Activated CD8-positive, alpha-beta T cell treated with anti-CD3 and anti-CD28 coated beads for 36 hours (primary cell): ENCODE measurements at regions not wholly inside any gene's neighbourhood (a gene's known extent, or its start where the extent isn't known, plus 50 kb on each side); places are given as distances from the start of the nearest gene placed in this dataset.

Source experiments
- ATAC-seq: fragments of 200-7000 bp; cut with Tn5 transposase; one replicate; pipeline ENCODE4 v1.10.0; 2021; ENCODE audit warnings: mild to moderate bottlenecking, moderate library complexity
- CTCF ChIA-PET: fragments of 350-600 bp; sonication (Branson Sonifier 250); formaldehyde crosslinking; loops from one replicate; lab custom pipeline; 2021; ENCODE audit warnings: antibody characterized with exemption; lab: Charles Lee
- POLR2A ChIA-PET: fragments of 350-600 bp; sonication (Branson Sonifier 250); formaldehyde crosslinking; loops from one replicate; lab custom pipeline; 2021; ENCODE audit warnings: antibody characterized with exemption; lab: Charles Lee
- DNase-seq: peaks from one replicate; pipeline ENCODE4 v3.0.0-alpha.2; 2020
- H3K27ac Mint-ChIP-seq: one replicate; pipeline ENCODE4 v1.8.0; 2021; ENCODE audit warnings: mild to moderate bottlenecking, mixed read lengths
- H3K27me3 Mint-ChIP-seq: one replicate; pipeline ENCODE4 v1.8.0; 2021; ENCODE audit warnings: mixed read lengths
- H3K36me3 Mint-ChIP-seq: one replicate; pipeline ENCODE4 v1.8.0; 2021; ENCODE audit warnings: low read depth, mixed read lengths
- H3K4me1 Mint-ChIP-seq: one replicate; pipeline ENCODE4 v1.8.0; 2021; ENCODE audit warnings: low read depth, mixed read lengths
- H3K4me3 Mint-ChIP-seq: one replicate; pipeline ENCODE4 v1.8.0; 2021; ENCODE audit warnings: mild to moderate bottlenecking, moderate library complexity, mixed read lengths
- H3K9me3 Mint-ChIP-seq: one replicate; pipeline ENCODE4 v1.8.0; 2021; ENCODE audit warnings: mixed read lengths
- intact Hi-C: fragments of 100-400 bp; cut with micrococcal nuclease; formaldehyde crosslinking; loops from one replicate; pipeline ENCODE4 v1.10.0; 2022
- TF ChIP-seq, protein P1 (sequence below): fragments of 200-600 bp; IDR thresholded peaks from one replicate; pipeline ENCODE4 v1.8.0; 2022; ENCODE audit warnings: antibody characterized with exemption, mild to moderate bottlenecking

DNA sequence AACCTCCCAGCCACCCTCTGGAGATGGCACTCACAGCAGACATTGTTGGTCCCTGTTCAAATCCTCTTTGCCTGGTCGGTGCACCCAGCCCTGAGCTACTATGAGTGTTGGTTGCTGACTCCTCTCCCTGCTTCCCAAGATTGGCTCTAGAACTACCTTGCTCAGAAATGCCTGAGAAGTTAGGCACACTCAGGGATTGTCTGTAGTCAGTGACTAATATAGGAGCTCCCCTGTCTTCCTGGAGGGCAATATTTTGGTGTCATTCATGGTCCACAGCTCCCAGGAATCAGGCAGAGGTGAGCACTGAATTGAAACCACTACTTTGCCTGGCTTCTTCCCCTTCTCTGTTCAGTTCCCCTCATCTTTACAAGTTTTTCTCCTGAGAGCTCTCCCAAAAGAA is 325.9 kb downstream of the MIAT start:
- ChIA-PET POLR2A (no interaction called here), CTCF (interaction anchor here (1.1 to 1.4 kb wide), 2 partner anchors 13 to 147 kb away, joined by 3 to 4 read pairs; no protein-coding TSS in a partner anchor)
- H3K27me3 Mint-ChIP-seq: no peaks in the 10 kb centered on the region
- intact Hi-C loops: loop anchor here (10.0 kb wide), 1 partner anchor 49 kb away; no protein-coding TSS in a partner anchor
- H3K4me1 Mint-ChIP-seq: no peaks in the 10 kb centered on the region
- no peaks in the 10 kb centered on the region for H3K36me3 Mint-ChIP-seq
- TF ChIP-seq, protein P1, sequence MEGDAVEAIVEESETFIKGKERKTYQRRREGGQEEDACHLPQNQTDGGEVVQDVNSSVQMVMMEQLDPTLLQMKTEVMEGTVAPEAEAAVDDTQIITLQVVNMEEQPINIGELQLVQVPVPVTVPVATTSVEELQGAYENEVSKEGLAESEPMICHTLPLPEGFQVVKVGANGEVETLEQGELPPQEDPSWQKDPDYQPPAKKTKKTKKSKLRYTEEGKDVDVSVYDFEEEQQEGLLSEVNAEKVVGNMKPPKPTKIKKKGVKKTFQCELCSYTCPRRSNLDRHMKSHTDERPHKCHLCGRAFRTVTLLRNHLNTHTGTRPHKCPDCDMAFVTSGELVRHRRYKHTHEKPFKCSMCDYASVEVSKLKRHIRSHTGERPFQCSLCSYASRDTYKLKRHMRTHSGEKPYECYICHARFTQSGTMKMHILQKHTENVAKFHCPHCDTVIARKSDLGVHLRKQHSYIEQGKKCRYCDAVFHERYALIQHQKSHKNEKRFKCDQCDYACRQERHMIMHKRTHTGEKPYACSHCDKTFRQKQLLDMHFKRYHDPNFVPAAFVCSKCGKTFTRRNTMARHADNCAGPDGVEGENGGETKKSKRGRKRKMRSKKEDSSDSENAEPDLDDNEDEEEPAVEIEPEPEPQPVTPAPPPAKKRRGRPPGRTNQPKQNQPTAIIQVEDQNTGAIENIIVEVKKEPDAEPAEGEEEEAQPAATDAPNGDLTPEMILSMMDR: no peak
- ATAC-seq (no peak), DNase-seq (no peak)
- no peaks in the 10 kb centered on the region for H3K9me3 Mint-ChIP-seq
- H3K27ac Mint-ChIP-seq: no peak overlapping the region
- H3K4me3 Mint-ChIP-seq: no peak overlapping the region

DNA sequence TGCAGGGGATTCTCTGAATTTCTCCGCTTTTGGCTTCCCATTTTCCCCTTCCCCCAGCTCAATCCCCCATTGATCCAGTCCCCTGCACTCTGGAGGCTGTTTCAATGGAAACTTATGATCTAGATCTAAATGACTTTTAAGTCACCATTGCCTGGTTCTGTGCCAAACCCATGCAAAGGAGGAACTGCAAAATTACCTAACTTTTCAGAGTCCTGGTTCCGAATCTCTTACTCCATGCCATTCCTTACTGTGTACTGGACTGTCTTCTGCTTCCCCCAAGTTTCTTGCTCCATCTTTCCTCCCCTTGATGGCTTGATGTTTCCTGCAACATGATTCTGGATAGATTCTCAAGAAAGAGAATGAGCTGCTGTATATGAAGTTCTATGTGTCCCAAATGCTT is 327.8 kb downstream of the MIAT start:
- no peaks in the 10 kb centered on the region for H3K4me1 Mint-ChIP-seq
- no peaks in the 10 kb centered on the region for H3K36me3 Mint-ChIP-seq
- H3K27ac Mint-ChIP-seq: no peak overlapping the region
- H3K4me3 Mint-ChIP-seq: no peak overlapping the region
- H3K9me3 Mint-ChIP-seq: no peaks in the 10 kb centered on the region
- ATAC-seq (no peak), DNase-seq (no peak)
- H3K27me3 Mint-ChIP-seq: no peaks in the 10 kb centered on the region
- ChIA-PET CTCF (no interaction called here), POLR2A (no interaction called here)
- intact Hi-C loops: loop anchor here (10.0 kb wide), 1 partner anchor 50 kb away; no protein-coding TSS in a partner anchor
- TF ChIP-seq, protein P1: no peak

- H3K27me3 Mint-ChIP-seq: no peaks in the 10 kb centered on the region
- TF ChIP-seq, protein P1: no peak
- H3K4me3 Mint-ChIP-seq: no peak overlapping the region
- ChIA-PET POLR2A (interaction anchor here (0.7 kb wide), 1 partner anchor 67 kb away, joined by 3 read pairs; no protein-coding TSS in a partner anchor), CTCF (no interaction called here)
- H3K27ac Mint-ChIP-seq: no peak overlapping the region
- intact Hi-C loops: loop anchor here (10.0 kb wide), 1 partner anchor 51 kb away; no protein-coding TSS in a partner anchor
- DNase-seq (no peak), ATAC-seq (no peak)
- no peaks in the 10 kb centered on the region for H3K4me1 Mint-ChIP-seq
- H3K36me3 Mint-ChIP-seq: no peaks in the 10 kb centered on the region
- H3K9me3 Mint-ChIP-seq: no peaks in the 10 kb centered on the region
Measured at GRCh38 chr22:26985931-26986782, 328.8 kb downstream of the MIAT start.

- ChIA-PET CTCF (no interaction called here), POLR2A (no interaction called here)
- intact Hi-C loops: loop anchor here (10.0 kb wide), 1 partner anchor 52 kb away; no protein-coding TSS in a partner anchor
Measured at GRCh38 chr22:26986884-26987283, 329.5 kb downstream of the MIAT start.

More at GRCh38 chr22:26986884-26987283, 329.5 kb downstream of the MIAT start:
- DNase-seq (no peak), ATAC-seq (no peak)
- Mint-ChIP-seq H3K27ac (no peak overlapping the region), H3K27me3 (no peaks in the 10 kb centered on the region), H3K36me3 (no peaks in the 10 kb centered on the region), H3K9me3 (no peaks in the 10 kb centered on the region), H3K4me1 (no peaks in the 10 kb centered on the region), H3K4me3 (no peak overlapping the region)
- TF ChIP-seq, protein P1: no peak
